ENCODE measurements at regions not wholly inside any gene's neighbourhood (a gene's known extent, or its start where the extent isn't known, plus 50 kb on each side); places are given as distances from the start of the nearest gene placed in this dataset.
"Not testable (repeated sequence)": the region's sequence is repeated elsewhere in the genome, so short reads cannot be mapped to it uniquely, and the experiment has no call there.

GRCh38 chr12:17132336-17132735 is 526.4 kb upstream of the LMO3 start:
- DNase-seq (ENCODE audit: low read depth in 4 of 4, low spot score in 3 of 4): no peak

GRCh38 chr12:17116538-17116937 is 510.6 kb upstream of the LMO3 start:
- DNase-seq (ENCODE audit: low read depth in 4 of 4, low spot score in 3 of 4): not testable (repeated sequence)

- no peak for DNase-seq (ENCODE audit: low read depth in 4 of 4, low spot score in 3 of 4)
Measured at GRCh38 chr12:17110316-17110715, 504.4 kb upstream of the LMO3 start.

- no peak for DNase-seq (ENCODE audit: low read depth in 4 of 4, low spot score in 3 of 4)
Measured at GRCh38 chr12:17108877-17109541, 503.0 kb upstream of the LMO3 start.

DNA sequence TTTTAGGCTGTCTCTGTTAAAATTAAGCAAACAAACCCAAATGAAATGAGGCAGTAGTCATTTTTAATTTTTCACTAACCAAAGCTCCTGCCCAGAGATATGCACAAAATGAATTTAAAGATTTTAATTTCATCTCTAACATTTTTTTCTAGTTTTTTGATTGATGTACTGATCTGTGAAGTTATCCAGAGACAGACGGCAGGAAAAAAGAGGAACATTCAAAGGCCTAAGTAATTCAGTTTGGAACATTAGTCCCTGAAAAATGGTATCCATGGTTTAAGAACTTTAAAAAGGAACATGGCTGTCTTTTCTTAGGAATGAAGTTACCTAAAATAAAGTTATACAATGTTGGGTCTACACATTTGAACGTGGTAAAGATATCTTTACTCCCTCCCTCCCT is 498.8 kb upstream of the LMO3 start:
- no peak for DNase-seq (ENCODE audit: low read depth in 4 of 4, low spot score in 3 of 4)

DNA sequence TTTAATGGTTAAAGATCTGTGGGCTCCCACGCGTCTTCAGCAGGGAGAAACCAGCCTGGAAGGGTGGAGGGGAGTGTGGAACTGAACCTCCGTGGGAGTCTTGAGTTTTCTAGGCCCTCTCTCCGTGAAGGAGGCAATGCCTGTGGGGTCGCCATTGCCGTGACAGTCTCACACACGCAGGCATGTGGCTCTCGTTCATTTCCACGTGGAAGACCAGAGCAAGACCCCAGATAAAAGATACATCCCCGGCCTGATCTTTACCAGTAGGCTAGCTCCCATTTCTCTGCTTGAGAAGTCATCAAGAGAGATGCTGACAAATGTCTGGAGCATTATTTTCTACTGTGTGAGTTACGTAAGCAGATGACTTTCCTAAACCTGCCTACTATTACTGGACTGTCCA is 491.7 kb upstream of the LMO3 start:
- DNase-seq (ENCODE audit: low read depth in 4 of 4, low spot score in 3 of 4): no peak

GRCh38 chr12:17084831-17085230 is 478.9 kb upstream of the LMO3 start:
- no peak for DNase-seq (ENCODE audit: low read depth in 4 of 4, low spot score in 3 of 4)

- DNase-seq (ENCODE audit: low read depth in 4 of 4, low spot score in 3 of 4): no peak
Measured at GRCh38 chr12:17079251-17079909, 473.4 kb upstream of the LMO3 start.

- DNase-seq (ENCODE audit: low read depth in 4 of 4, low spot score in 3 of 4): no peak
Measured at GRCh38 chr12:17077594-17077993, 471.6 kb upstream of the LMO3 start.

DNA sequence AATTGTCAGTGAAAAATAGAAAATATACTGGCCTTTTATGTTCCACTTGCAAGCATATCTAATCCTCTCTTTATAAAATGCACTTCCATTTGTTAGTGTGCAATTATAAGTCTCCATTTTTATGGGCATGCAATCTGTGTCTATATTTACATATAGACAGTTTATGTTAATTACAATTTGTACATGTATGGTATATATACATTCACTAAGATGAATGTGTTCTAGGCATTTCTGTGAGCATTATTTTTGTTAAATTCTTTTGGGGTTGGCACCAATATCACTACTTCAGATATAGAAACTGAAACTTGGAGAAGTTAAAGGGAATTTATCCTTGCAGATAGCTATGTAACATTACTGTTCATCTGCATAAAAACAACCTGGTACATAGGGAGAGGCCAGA is 470.8 kb upstream of the LMO3 start:
- no peak for DNase-seq (ENCODE audit: low read depth in 4 of 4, low spot score in 3 of 4)

GRCh38 chr12:17076028-17076744 is 470.2 kb upstream of the LMO3 start:
- DNase-seq (ENCODE audit: low read depth in 4 of 4, low spot score in 3 of 4): no peak

GRCh38 chr12:17064834-17065233 is 458.9 kb upstream of the LMO3 start:
- no peak for DNase-seq (ENCODE audit: low read depth in 4 of 4, low spot score in 3 of 4)

GRCh38 chr12:17062267-17063036 is 456.5 kb upstream of the LMO3 start:
- no peak for DNase-seq (ENCODE audit: low read depth in 4 of 4, low spot score in 3 of 4)

GRCh38 chr12:17060260-17060659 is 454.3 kb upstream of the LMO3 start:
- no peak for DNase-seq (ENCODE audit: low read depth in 4 of 4, low spot score in 3 of 4)

- no peak for DNase-seq (ENCODE audit: low read depth in 4 of 4, low spot score in 3 of 4)
Measured at GRCh38 chr12:17056546-17056945, 450.6 kb upstream of the LMO3 start.

DNA sequence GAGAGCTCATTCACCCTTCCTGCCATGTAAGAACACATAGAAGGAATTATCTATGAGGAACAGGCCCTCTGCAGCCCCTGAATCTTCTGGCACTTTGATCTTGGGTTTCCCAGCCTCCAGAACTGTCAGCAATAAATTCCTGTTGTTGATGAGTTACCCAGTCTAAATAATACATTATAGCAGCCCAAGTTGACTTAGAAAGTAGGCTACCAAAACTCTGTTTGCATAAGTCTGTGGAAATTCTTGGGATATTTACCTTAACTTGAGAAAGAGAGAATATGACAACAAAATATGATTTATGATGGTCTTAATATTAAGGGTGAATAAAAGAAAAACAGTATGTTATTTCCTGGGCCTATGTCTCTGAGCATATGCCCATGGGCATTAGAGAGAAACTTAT is 433.0 kb upstream of the LMO3 start:
- DNase-seq (ENCODE audit: low read depth in 4 of 4, low spot score in 3 of 4): no peak

GRCh38 chr12:17035372-17035771 is 429.4 kb upstream of the LMO3 start:
- no peak for DNase-seq (ENCODE audit: low read depth in 4 of 4, low spot score in 3 of 4)

GRCh38 chr12:17030338-17030737 is 424.4 kb upstream of the LMO3 start:
- DNase-seq (ENCODE audit: low read depth in 4 of 4, low spot score in 3 of 4): no peak

DNA sequence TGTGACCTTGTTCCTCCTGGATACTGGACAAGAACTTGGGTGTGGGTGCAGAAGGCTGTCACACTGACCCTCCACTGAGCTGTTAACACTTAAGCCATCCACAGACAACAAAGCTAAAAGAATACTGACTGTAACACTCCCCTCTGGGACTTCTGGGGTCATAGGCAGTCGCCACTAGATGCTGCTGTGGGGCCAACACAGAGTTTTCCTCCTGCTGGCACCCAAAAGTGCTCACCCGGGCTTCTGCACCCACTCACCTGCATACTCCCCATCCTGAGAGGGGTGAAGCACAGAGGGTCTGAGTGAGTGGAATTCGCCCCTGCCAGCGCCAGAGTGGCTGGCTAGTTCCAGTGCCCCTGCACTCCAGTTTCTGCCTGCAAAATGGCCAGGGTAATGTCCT is 422.4 kb upstream of the LMO3 start:
- DNase-seq (ENCODE audit: low read depth in 4 of 4, low spot score in 3 of 4): no peak

DNA sequence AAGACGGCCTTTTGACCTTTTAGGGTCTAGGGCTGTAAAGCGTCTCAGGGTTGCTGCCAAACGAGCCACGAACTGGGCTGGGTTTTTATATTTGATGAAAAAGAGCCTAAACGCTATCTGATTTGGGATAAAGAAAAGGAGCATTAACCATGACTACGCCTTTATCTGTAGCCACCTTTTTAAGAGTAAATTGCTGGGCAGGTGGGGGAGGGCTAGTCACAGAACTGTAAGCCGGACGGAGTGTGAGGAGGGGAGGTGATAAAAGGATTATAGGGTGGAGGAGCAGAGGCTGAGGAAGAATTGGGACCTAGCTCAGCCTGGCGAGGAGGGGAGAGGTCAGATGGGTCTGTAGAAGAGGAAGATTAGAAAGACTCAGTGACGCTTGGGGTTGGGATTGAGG is 419.5 kb upstream of the LMO3 start:
- DNase-seq (ENCODE audit: low read depth in 4 of 4, low spot score in 3 of 4): not testable (repeated sequence)

- no peak for DNase-seq (ENCODE audit: low read depth in 4 of 4, low spot score in 3 of 4)
Measured at GRCh38 chr12:17020765-17021164, 414.8 kb upstream of the LMO3 start.
